ENCODE measurements at regions not wholly inside any gene's neighbourhood (a gene's known extent, or its start where the extent isn't known, plus 50 kb on each side); places are given as distances from the start of the nearest gene placed in this dataset.
"Not testable (repeated sequence)": the region's sequence is repeated elsewhere in the genome, so short reads cannot be mapped to it uniquely, and the experiment has no call there.

DNA sequence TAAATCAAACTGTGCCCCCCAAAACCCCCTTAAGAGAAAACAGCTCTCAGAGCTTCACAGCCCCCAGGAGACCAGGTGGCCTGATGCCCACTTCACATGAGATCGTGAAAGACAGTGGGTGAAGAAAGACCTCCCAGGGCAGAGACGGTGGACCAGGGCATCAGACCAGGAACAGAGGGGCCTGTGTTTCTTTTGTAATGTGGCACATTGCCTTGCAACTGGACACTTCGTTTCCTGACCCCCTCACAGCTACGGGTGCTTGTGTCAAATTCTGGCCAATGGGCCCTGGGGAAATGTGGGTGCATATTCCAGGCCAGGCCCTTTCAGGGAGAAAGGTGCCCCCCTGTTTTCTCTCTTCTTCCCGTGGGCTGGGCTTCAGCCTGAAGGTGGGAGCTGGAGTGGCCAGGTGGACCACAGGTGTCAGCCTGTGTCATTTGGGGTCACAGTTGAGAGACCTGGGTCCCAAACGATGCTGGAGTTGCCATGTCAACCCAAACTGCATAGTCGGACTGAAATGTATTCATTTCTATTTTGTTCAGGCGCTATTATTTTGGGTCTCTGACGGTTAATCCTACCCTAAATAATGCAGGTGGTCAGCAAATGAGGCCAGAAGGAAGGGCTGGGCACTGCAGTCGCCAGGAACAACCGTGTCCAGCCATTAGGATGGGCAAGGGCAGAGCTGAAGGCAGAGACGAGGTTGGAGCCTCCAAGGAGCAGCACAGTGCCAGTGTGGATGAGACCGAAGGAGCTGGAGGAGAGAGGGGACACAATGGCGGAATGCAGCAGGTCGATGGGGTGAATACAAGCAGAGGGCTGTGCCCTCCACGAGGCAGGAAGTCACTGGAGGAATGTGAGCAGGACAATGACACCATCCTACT, 338.2 kb downstream of the EIPR1 start:
- ChIA-PET CTCF (no interaction called here), POLR2A (no interaction called here)

- ChIA-PET POLR2A (no interaction called here), CTCF (no interaction called here)
Measured at GRCh38 chr2:3038636-3039035, 339.0 kb downstream of the EIPR1 start.

GRCh38 chr2:3037196-3038194, 340.1 kb downstream of the EIPR1 start:
- ChIA-PET POLR2A (no interaction called here), CTCF (no interaction called here)

DNA sequence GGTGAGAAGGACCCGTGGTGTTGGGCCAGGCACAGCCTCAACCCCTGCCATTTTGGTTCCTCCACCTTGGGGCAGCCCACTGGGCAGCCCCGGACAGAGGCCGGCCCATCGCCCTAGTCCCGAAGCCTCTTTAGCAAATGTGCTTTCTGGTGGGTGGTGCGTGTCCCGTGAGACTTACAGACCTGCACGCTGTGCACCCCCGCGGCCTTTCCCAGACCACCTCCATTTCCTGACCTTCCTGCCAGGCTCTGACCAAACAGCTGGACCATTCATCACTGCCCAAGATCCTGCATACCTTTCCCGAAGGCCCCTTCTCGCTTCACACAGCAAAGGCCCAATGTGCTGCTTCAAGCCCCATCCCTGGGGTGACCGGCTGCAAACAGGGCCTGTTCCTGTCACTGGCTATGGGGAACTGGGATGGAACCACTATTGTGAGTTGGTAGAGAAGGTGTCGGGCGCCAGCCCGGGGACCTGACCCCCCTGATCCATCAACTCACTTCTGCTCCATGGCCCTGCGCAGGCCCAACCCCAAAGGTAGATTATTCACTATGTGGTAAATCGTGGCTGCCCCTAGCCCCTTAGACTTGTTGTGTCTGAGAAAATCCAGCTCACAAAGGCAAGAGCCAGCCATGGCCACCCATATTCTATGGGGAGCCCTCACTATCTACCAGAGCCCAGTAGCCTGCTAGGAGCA, 341.0 kb downstream of the EIPR1 start:
- ChIA-PET POLR2A (no interaction called here), CTCF (no interaction called here)

- ChIA-PET POLR2A (no interaction called here), CTCF (no interaction called here)
Measured at GRCh38 chr2:3035385-3036050, 342.1 kb downstream of the EIPR1 start.

GRCh38 chr2:3034856-3035255, 342.8 kb downstream of the EIPR1 start:
- ChIA-PET CTCF (no interaction called here), POLR2A (no interaction called here)

DNA sequence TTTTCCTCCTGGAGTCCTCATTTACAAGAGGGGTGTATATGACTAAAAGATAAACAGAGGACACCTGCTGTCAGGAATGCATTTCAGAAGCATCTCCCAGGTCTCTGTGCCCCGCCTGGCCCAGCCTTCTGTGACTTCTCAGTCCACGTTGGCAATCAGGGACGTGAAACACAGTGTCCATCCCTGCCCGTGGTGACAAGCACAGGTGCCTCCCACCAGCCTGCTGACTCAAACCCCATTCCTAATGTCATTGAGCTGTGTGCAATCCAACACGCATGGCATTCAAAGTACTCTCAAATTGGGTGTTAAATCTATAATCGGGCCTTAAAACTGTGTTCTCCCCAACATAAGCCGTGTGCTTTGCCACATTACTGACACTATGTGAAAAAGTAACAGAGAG, 343.2 kb downstream of the EIPR1 start:
- POLR2A ChIA-PET = no interaction called here
- CTCF ChIA-PET = no interaction called here

DNA sequence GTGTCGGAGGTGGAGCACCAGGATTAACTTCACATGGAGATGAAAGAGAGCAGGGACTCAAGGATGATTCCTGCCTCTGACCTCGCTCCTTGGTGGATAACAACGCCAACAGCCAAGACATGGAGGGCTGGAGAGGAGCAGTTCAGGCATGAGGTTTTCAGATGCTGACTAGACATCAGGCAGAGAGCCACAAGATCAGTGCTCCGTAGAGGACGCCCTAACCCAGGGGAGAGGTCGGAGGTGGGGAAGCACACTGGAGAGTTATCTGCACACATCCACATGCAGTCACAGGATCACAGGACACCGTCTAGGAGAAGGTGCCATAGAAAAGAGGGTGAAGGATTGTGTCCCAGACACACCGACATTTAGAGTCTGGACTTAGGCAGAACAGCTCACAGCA, 344.3 kb downstream of the EIPR1 start:
- POLR2A ChIA-PET = no interaction called here
- CTCF ChIA-PET = no interaction called here

GRCh38 chr2:3030791-3031190, 346.8 kb downstream of the EIPR1 start:
- POLR2A ChIA-PET, CTCF ChIA-PET: not testable (repeated sequence)

DNA sequence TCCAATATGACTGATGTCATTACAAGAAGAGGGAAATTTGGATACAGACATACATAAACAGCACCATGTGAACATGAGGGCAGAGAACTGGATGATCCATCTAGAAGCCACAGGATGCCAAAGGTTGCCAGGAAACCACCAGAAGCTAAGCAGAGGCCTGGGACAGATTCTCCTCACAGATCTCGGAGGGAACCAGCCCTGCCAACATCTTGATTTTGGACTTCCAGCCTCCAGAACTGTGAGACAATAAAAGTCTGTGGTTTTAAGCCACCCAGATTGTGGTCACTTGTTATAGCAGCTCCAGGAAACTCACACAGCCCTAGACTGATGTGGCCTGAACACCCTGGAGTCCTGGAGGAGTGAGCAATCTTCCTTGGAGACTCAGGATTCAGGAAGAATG, 351.6 kb downstream of the EIPR1 start:
- POLR2A ChIA-PET = no interaction called here

DNA sequence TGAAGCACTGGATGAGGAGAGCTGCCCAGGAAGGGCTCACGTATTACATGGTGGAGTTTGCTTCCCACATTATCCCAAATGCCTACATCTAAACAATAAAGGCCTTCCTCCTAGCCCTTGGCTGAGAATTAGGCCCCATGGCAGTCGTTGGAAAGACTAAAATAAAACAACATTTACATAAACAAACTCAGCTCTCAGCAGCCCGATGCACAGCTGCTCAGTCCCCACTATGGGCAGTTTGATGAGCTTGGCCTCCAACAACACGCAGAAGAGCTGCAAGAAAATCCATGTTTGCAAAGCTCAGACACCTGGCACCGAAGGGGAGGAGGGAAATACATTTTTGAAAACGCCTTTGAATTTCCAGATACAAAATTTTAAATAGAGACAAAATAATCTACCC, 352.4 kb downstream of the EIPR1 start:
- POLR2A ChIA-PET = no interaction called here
- CTCF ChIA-PET = no interaction called here

More for the DNA sequence above, 351.6 kb downstream of the EIPR1 start:
- CTCF ChIA-PET = no interaction called here

- POLR2A ChIA-PET = no interaction called here
- CTCF ChIA-PET = no interaction called here
Measured at GRCh38 chr2:3024401-3024935, 353.1 kb downstream of the EIPR1 start.

DNA sequence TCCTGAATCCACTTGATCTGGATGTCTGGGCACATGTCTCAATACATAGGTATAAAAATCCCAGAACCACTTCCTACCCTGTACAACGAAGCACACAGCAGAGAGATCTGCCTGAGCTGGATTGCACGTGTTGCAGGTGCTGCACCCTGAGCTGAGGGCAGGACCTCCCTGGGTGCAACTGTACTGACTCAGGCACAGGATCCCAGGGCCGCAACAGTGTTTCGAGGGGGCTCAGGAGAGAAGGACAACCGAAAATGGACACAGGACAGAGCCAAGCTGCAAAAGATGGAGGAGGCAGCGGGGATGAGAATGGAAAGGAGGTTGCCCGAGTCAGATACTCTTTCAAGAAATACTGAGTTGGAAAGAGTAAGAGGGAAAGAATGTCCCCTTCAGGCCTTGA, 354.1 kb downstream of the EIPR1 start:
- ChIA-PET CTCF (no interaction called here), POLR2A (no interaction called here)

GRCh38 chr2:3022841-3023372, 354.7 kb downstream of the EIPR1 start:
- ChIA-PET CTCF (no interaction called here), POLR2A (no interaction called here)

GRCh38 chr2:3021720-3022119, 355.9 kb downstream of the EIPR1 start:
- ChIA-PET CTCF (no interaction called here), POLR2A (no interaction called here)

GRCh38 chr2:3010001-3010400, 367.6 kb downstream of the EIPR1 start:
- ChIA-PET POLR2A (no interaction called here), CTCF (no interaction called here)

GRCh38 chr2:3009483-3009882, 368.1 kb downstream of the EIPR1 start:
- CTCF ChIA-PET = no interaction called here
- POLR2A ChIA-PET = no interaction called here

DNA sequence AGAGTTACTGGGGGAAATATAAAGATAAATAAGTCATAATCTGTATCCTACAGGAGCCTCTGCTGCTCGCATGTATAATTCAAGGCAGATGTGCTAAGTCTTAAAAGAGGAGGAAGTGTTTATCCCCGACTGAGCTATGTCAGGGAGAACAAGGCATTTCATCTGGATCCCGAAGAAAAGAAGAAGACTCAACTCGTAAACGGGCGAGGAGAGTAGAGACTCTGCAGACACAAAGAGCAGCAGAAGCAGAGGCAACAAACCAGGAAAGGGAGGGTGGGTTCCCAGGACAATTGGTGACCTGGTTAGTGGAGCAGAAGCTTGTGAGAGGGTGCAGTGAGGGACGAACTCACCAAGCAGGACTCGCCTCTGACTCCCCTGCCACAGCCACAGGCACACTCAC, 368.6 kb downstream of the EIPR1 start:
- POLR2A ChIA-PET = no interaction called here
- CTCF ChIA-PET = no interaction called here

- POLR2A ChIA-PET = no interaction called here
- CTCF ChIA-PET = no interaction called here
Measured at GRCh38 chr2:3008561-3008960, 369.1 kb downstream of the EIPR1 start.

- POLR2A ChIA-PET = no interaction called here
- CTCF ChIA-PET = no interaction called here
Measured at GRCh38 chr2:3007135-3007534, 370.5 kb downstream of the EIPR1 start.

Measured in activated CD8-positive, alpha-beta memory T cell treated with anti-CD3 and anti-CD28 coated beads for 36 hours (primary cell).